ENCODE measurements at regions not wholly inside any gene's neighbourhood (a gene's known extent, or its start where the extent isn't known, plus 50 kb on each side); places are given as distances from the start of the nearest gene placed in this dataset.

DNA sequence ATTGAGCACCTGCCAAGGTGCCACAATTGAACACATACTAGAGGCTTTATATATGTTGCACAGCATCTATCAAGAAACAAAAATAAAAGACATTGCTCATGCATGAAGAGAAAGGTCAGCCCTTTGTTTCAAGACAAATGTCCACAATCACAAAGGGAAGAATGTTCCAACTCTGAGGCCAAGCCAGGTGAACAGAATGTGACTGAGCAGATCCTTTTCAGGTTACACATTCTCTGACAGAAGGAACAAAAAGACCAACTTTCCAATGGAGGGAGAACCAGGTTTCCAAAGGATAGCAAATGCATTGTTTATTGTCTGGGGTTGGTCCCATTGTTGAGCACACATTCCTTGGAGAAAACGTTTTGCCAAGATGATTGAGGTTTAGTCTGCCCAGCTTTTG lies 50.2 kb upstream of the FAM174B start:
- Histone ChIP-seq H3K36me3 (no peaks in the 10 kb centered on the region), H3K27ac (no peak overlapping the region), H3K4me1 (ENCODE audit: low read depth) (no peaks in the 10 kb centered on the region), H3K9me3 (ENCODE audit: low read depth) (no peaks in the 10 kb centered on the region), H3K4me3 (no peak overlapping the region), H3K27me3 (no peaks in the 10 kb centered on the region)
- TF ChIP-seq, protein P1, sequence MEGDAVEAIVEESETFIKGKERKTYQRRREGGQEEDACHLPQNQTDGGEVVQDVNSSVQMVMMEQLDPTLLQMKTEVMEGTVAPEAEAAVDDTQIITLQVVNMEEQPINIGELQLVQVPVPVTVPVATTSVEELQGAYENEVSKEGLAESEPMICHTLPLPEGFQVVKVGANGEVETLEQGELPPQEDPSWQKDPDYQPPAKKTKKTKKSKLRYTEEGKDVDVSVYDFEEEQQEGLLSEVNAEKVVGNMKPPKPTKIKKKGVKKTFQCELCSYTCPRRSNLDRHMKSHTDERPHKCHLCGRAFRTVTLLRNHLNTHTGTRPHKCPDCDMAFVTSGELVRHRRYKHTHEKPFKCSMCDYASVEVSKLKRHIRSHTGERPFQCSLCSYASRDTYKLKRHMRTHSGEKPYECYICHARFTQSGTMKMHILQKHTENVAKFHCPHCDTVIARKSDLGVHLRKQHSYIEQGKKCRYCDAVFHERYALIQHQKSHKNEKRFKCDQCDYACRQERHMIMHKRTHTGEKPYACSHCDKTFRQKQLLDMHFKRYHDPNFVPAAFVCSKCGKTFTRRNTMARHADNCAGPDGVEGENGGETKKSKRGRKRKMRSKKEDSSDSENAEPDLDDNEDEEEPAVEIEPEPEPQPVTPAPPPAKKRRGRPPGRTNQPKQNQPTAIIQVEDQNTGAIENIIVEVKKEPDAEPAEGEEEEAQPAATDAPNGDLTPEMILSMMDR (IDR thresholded peaks at IDR 0.05; ENCODE audit: low read depth, low read length): no peak
- DNase-seq (ENCODE audit: low read depth in 1 of 2, low spot score in 1 of 2): no peak

DNA sequence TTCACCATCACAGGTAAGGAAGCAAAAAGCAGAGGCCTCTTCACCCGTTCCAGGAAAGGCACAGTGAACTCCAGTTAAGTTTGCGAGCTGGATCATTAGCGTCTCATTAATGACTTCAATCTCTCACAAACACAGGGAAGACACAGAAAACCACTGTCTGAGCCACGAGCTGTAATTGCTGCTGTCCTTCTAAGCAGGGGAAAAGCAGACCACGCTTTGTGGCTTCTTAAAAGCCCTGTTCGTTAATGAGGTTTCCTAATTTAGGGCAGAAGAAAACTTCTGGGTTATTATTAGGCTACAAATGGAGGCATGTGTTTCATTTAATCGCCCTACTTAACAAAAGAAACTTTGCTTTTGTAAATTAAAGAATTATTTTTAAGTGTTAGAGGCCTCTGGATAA lies 50.6 kb upstream of the FAM174B start:
- no peak for DNase-seq (ENCODE audit: low read depth in 1 of 2, low spot score in 1 of 2)
- Histone ChIP-seq H3K4me1 (ENCODE audit: low read depth) (no peaks in the 10 kb centered on the region), H3K9me3 (ENCODE audit: low read depth) (no peaks in the 10 kb centered on the region), H3K27me3 (no peaks in the 10 kb centered on the region), H3K27ac (no peak overlapping the region), H3K36me3 (no peaks in the 10 kb centered on the region), H3K4me3 (no peak overlapping the region)
- TF ChIP-seq, protein P1 (IDR thresholded peaks at IDR 0.05; ENCODE audit: low read depth, low read length): no peak

DNA sequence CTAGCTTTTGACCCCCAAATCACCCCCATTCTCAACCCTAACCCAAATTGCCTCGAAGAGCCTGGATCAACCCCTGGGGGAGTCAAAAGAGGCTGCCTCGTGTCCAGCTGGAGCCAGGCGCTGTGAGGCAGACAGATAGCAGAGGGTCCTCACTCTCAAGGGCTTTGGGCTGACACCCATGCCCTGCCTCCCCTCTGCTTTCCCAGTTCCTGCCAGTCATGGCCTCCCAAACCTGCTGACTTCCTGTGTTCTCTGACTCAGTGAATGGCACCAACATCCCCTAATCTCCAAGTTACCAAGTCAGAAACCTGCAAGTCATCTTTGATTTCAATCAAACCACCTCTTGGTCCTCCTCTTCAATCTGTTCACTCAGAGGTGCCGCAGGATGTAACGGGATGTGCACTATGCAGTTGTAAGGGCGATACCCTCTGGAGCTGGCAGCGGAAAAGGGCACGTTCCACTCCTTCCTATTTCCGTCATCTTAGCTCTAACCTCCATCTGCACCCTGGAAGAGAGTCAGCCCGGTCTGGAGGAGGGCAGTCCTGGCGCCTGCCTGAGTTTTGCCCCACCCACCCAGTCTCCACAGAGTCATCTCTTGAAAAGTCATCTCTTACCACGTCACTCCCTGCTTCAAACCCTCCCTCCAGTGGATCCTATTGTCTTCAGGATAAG lies 52.4 kb upstream of the FAM174B start:
- no peak for DNase-seq (ENCODE audit: low read depth in 1 of 2, low spot score in 1 of 2)
- TF ChIP-seq, protein P1 (IDR thresholded peaks at IDR 0.05; ENCODE audit: low read depth, low read length): no peak

DNA sequence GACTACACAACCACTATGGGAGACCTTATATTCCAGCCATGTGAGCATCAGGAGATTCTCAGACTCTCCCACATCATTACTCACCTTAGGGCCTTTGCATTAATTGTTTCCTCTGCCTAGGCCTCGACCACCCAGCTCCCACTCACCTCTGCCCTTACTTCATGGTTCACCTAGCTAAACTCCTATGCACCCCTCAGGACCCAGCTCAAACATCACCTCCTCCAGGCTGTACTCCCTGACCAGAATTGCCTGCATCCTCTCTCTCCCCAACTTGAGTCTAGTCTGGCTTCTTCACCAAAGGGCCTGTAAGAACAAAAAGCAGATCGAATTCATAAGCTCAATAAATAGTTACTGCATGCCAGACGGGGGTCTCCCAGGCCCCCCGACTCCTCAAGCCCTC lies 53.1 kb upstream of the FAM174B start:
- Histone ChIP-seq H3K36me3 (no peaks in the 10 kb centered on the region), H3K4me3 (no peak overlapping the region), H3K9me3 (ENCODE audit: low read depth) (no peaks in the 10 kb centered on the region), H3K4me1 (ENCODE audit: low read depth) (no peaks in the 10 kb centered on the region), H3K27ac (no peak overlapping the region), H3K27me3 (no peaks in the 10 kb centered on the region)
- TF ChIP-seq, protein P1 (IDR thresholded peaks at IDR 0.05; ENCODE audit: low read depth, low read length): no peak
- no peak for DNase-seq (ENCODE audit: low read depth in 1 of 2, low spot score in 1 of 2)

More for the DNA sequence above, 52.4 kb upstream of the FAM174B start:
- H3K9me3 ChIP-seq (ENCODE audit: low read depth): no peaks in the 10 kb centered on the region
- H3K4me3 ChIP-seq: no peak overlapping the region
- no peaks in the 10 kb centered on the region for H3K36me3 ChIP-seq
- H3K4me1 ChIP-seq (ENCODE audit: low read depth): no peaks in the 10 kb centered on the region
- H3K27me3 ChIP-seq: no peaks in the 10 kb centered on the region
- no peak overlapping the region for H3K27ac ChIP-seq

DNA sequence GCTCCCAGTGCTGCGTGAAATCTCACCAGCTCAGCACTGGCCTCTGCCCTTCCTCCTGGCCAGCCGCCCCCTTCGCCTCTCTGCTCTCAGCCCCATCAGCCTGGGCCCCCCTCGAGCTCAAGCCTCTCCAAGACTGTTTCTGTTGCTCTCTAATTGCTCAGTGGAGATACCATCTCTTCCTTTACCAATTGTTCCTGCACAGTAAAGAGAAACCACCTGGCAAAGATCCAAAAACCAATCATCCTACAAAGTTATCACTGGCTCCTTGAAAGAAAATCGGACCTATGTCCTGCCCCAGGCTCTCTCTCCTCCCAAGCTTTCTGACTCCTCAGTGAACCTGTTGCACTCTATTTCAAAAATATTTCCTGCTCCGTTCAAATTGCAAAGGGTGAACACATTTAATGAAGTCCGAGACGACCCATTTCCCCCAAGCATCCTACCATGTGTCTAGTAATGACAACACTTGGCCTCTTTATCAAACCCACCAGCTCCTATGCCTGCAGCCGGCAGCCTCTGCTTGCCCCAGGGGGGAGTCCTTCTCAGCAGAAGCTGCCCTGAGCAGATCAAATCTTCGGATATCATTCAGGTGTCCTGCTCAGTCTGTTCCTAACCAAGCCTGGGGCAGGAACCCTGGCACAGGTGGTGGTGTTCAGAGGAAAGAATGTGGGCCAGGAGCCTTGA lies 53.7 kb upstream of the FAM174B start:
- Histone ChIP-seq H3K36me3 (no peaks in the 10 kb centered on the region), H3K4me1 (ENCODE audit: low read depth) (no peaks in the 10 kb centered on the region), H3K27me3 (no peaks in the 10 kb centered on the region), H3K4me3 (no peak overlapping the region), H3K9me3 (ENCODE audit: low read depth) (no peaks in the 10 kb centered on the region), H3K27ac (no peak overlapping the region)
- TF ChIP-seq, protein P1 (IDR thresholded peaks at IDR 0.05; ENCODE audit: low read depth, low read length): no peak
- peak in 1 of 2 donors; percentile 16 for DNase-seq (ENCODE audit: low read depth in 1 of 2, low spot score in 1 of 2)

Measured in cardiac muscle cell (in vitro differentiated cells and primary cell).